Liver (tissue), 8 donors: ENCODE measurements at regions not wholly inside any gene's neighbourhood (a gene's known extent, or its start where the extent isn't known, plus 50 kb on each side); places are given as distances from the start of the nearest gene placed in this dataset.

Experiments used
- DNase-seq: peaks from one replicate; pipeline ENCODE4 v3.0.0-alpha.2; 2017; ENCODE audit warnings: low spot score
- H3K27ac ChIP-seq, 2 donors: one replicate each; pipeline ENCODE4 v1.7.0; 2013; ENCODE audit warnings: inconsistent platforms in 2 of 2, low read length in 2 of 2, control low read depth in 1 of 2, low read depth in 1 of 2, mild to moderate bottlenecking in 1 of 2
- H3K27me3 ChIP-seq, 4 donors: one replicate each; pipeline versions ENCODE4 v1.6.1 to v1.7.0; 2013; ENCODE audit warnings: low read length in 3 of 4, inconsistent platforms in 1 of 4, mild to moderate bottlenecking in 1 of 4, moderate library complexity in 1 of 4; ENCODE audit not compliant: control insufficient read depth in 4 of 4, insufficient read depth in 4 of 4
- H3K36me3 ChIP-seq, 4 donors: one replicate each; pipeline versions ENCODE4 v1.6.1 to v1.7.0; 2013; ENCODE audit warnings: low read length in 3 of 4, mild to moderate bottlenecking in 3 of 4, low read depth in 1 of 4, moderate library complexity in 1 of 4; ENCODE audit not compliant: control insufficient read depth in 4 of 4, insufficient read depth in 3 of 4
- H3K4me1 ChIP-seq, 4 donors: one replicate each; pipeline versions ENCODE4 v1.6.1 to v1.7.0; 2013; ENCODE audit warnings: low read length in 3 of 4, mild to moderate bottlenecking in 3 of 4, moderate library complexity in 1 of 4; ENCODE audit not compliant: control insufficient read depth in 4 of 4, insufficient read depth in 4 of 4
- H3K4me3 ChIP-seq, 3 donors: one replicate each; pipeline versions ENCODE4 v1.6.1 to v1.7.0; 2013; ENCODE audit warnings: low read length in 3 of 3, control low read depth in 1 of 3, low read depth in 1 of 3, mild to moderate bottlenecking in 1 of 3
- H3K9ac ChIP-seq, 2 donors: one replicate each; pipeline ENCODE4 v1.7.0; 2013; ENCODE audit warnings: low read length in 2 of 2, mild to moderate bottlenecking in 2 of 2, moderate library complexity in 2 of 2, control low read depth in 1 of 2, low read depth in 1 of 2
- H3K9me3 ChIP-seq, 4 donors: one replicate each; pipeline versions ENCODE4 v1.6.1 to v1.7.0; 2013; ENCODE audit warnings: low read length in 3 of 4; ENCODE audit not compliant: control insufficient read depth in 4 of 4
- EGR1 ChIP-seq, 2 donors: IDR thresholded peaks; 2 replicates each; pipeline ENCODE4 v1.6.1; 2016 to 2018; ENCODE audit warnings: antibody characterized with exemption in 2 of 2, low read depth in 2 of 2
- FOXA1 ChIP-seq: IDR thresholded peaks from 2 replicates; pipeline ENCODE4 v1.6.1; 2016; ENCODE audit warnings: antibody characterized with exemption
- FOXA2 ChIP-seq: IDR thresholded peaks from 2 replicates; pipeline ENCODE4 v1.6.1; 2016; ENCODE audit warnings: antibody characterized with exemption
- GABPA ChIP-seq, 2 donors: IDR thresholded peaks in 1 of 2; conservative IDR thresholded peaks in 1 of 2; 2 replicates each; pipeline ENCODE4 v1.6.1; 2016; ENCODE audit warnings: antibody characterized with exemption in 2 of 2, mild to moderate bottlenecking in 1 of 2, moderate library complexity in 1 of 2
- JUND ChIP-seq, 2 donors: IDR thresholded peaks; 2 replicates each; pipeline ENCODE4 v1.6.1; 2016; ENCODE audit warnings: antibody characterized with exemption in 2 of 2
- NR2F2 ChIP-seq: IDR thresholded peaks from 2 replicates; pipeline ENCODE4 v1.6.1; 2016; ENCODE audit warnings: antibody characterized with exemption
- RAD21 ChIP-seq, 2 donors: IDR thresholded peaks; 2 replicates each; pipeline ENCODE4 v1.6.1; 2016; ENCODE audit warnings: antibody characterized with exemption in 2 of 2, mild to moderate bottlenecking in 2 of 2
- RXRA ChIP-seq, 2 donors: IDR thresholded peaks; 2 replicates each; pipeline ENCODE4 v1.6.1; 2017 to 2018; ENCODE audit warnings: antibody characterized with exemption in 2 of 2, mild to moderate bottlenecking in 1 of 2
- SP1 ChIP-seq: IDR thresholded peaks from 2 replicates; pipeline ENCODE4 v1.6.1; 2018; ENCODE audit warnings: antibody characterized with exemption, mild to moderate bottlenecking
- TAF1 ChIP-seq: conservative IDR thresholded peaks from 2 replicates; pipeline ENCODE4 v1.6.1; 2016; ENCODE audit warnings: antibody characterized with exemption, mild to moderate bottlenecking
- YY1 ChIP-seq: IDR thresholded peaks from 2 replicates; pipeline ENCODE4 v1.6.1; 2016; ENCODE audit warnings: antibody characterized with exemption, mild to moderate bottlenecking
- WGBS: extraction: QIAGEN DNeasy Blood & Tissue Kit; methylation state at CpG from one replicate; pipeline ENCODE4 v1.1.7; 2013; 5-methylcytosine and 5-hydroxymethylcytosine counted together
- TF ChIP-seq, protein P1 (sequence below): IDR thresholded peaks from 2 replicates; pipeline ENCODE4 v1.6.1; 2016; ENCODE audit warnings: antibody characterized with exemption
- TF ChIP-seq, protein P2 (sequence below): IDR thresholded peaks from 2 replicates; pipeline ENCODE4 v1.6.1; 2016; ENCODE audit warnings: antibody characterized with exemption, mild to moderate bottlenecking
- TF ChIP-seq, protein P3 (sequence below): IDR thresholded peaks from 2 replicates; pipeline ENCODE4 v1.6.1; 2016; ENCODE audit warnings: antibody characterized with exemption
- TF ChIP-seq, protein P4 (sequence below): IDR thresholded peaks from 2 replicates; pipeline ENCODE4 v1.6.1; 2016; ENCODE audit warnings: antibody characterized with exemption
- TF ChIP-seq, protein P5 (sequence below): fragments of 150-350 bp; IDR thresholded peaks from 2 replicates; pipeline ENCODE4 v1.5.1; 2017; ENCODE audit warnings: improper control_type of control experiment, low read depth, low read length; ENCODE audit not compliant: missing input control
- donor health status: healthy.
- donor health status: healthy.
- donor health status: healthy.
- donor health status: healthy.
- donor health status: healthy.

DNA sequence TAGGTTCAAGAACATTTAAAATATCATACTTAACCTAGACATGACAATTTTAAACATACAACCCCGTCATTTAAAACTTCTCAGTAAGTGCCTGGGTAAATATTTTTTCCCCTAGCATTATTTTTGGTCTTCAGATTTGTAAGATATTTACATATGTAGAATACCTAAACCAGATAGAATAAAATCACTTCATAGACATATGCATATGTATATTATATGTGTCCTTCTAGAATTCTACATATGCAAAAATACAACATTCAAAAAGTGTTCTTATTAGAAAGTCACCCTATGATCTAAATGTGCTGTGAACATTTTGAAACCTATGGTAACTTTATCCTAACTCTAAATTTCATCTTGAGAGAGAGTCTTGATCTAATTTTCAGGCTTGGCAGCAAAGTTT lies 1467.0 kb upstream of the B3GALT2 start (continued):
- TF ChIP-seq GABPA (IDR thresholded peaks at IDR 0.05 in 1 of 2, conservative IDR thresholded peaks at IDR 0.05 in 1 of 2), result no peak
- TF ChIP-seq RXRA (IDR thresholded peaks at IDR 0.05), result no peak
- TF ChIP-seq YY1, result no peak
- TF ChIP-seq TAF1, result no peak
- TF ChIP-seq RAD21 (IDR thresholded peaks at IDR 0.05), result no peak
- no peak for TF ChIP-seq EGR1 (IDR thresholded peaks at IDR 0.05; ENCODE audit: low read depth in 2 of 2)
- TF ChIP-seq FOXA2, result no peak

DNA sequence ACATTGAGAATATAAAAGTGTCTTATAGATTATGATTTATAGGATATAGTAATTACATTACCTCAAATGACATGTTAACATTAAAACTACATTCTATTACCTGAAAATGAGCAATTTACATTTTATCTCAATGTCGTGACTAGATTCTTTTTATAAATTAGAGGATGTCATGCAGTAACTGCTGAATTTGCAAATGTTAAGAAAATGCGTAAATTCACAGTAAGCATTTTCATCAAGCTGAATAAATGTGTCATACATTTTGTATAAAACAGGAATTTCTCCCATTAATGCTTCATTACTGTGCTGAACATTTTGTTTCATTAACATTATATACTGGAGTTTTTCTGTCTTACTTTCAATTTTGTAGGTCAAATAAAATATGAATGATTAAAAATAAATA lies 1460.7 kb upstream of the B3GALT2 start:
- Histone ChIP-seq H3K27ac (no peak overlapping the region), H3K27me3 (no peaks in the 10 kb centered on the region), H3K9ac (no peak overlapping the region), H3K9me3 (no peaks in the 10 kb centered on the region), H3K4me3 (no peak overlapping the region), H3K36me3 (no peaks in the 10 kb centered on the region), H3K4me1 (no peaks in the 10 kb centered on the region)
- TF ChIP-seq, protein P1, sequence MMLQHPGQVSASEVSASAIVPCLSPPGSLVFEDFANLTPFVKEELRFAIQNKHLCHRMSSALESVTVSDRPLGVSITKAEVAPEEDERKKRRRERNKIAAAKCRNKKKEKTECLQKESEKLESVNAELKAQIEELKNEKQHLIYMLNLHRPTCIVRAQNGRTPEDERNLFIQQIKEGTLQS, result no peak
- TF ChIP-seq, protein P2, sequence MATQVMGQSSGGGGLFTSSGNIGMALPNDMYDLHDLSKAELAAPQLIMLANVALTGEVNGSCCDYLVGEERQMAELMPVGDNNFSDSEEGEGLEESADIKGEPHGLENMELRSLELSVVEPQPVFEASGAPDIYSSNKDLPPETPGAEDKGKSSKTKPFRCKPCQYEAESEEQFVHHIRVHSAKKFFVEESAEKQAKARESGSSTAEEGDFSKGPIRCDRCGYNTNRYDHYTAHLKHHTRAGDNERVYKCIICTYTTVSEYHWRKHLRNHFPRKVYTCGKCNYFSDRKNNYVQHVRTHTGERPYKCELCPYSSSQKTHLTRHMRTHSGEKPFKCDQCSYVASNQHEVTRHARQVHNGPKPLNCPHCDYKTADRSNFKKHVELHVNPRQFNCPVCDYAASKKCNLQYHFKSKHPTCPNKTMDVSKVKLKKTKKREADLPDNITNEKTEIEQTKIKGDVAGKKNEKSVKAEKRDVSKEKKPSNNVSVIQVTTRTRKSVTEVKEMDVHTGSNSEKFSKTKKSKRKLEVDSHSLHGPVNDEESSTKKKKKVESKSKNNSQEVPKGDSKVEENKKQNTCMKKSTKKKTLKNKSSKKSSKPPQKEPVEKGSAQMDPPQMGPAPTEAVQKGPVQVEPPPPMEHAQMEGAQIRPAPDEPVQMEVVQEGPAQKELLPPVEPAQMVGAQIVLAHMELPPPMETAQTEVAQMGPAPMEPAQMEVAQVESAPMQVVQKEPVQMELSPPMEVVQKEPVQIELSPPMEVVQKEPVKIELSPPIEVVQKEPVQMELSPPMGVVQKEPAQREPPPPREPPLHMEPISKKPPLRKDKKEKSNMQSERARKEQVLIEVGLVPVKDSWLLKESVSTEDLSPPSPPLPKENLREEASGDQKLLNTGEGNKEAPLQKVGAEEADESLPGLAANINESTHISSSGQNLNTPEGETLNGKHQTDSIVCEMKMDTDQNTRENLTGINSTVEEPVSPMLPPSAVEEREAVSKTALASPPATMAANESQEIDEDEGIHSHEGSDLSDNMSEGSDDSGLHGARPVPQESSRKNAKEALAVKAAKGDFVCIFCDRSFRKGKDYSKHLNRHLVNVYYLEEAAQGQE, result no peak
- TF ChIP-seq RXRA (IDR thresholded peaks at IDR 0.05) (no peak), SP1 (no peak), GABPA (IDR thresholded peaks at IDR 0.05 in 1 of 2, conservative IDR thresholded peaks at IDR 0.05 in 1 of 2) (no peak), FOXA1 (no peak), FOXA2 (no peak), NR2F2 (no peak), YY1 (no peak), EGR1 (IDR thresholded peaks at IDR 0.05; ENCODE audit: low read depth in 2 of 2) (no peak), JUND (IDR thresholded peaks at IDR 0.05) (no peak)
- TF ChIP-seq, protein P3, sequence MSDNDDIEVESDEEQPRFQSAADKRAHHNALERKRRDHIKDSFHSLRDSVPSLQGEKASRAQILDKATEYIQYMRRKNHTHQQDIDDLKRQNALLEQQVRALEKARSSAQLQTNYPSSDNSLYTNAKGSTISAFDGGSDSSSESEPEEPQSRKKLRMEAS, result no peak
- TF ChIP-seq, protein P4, sequence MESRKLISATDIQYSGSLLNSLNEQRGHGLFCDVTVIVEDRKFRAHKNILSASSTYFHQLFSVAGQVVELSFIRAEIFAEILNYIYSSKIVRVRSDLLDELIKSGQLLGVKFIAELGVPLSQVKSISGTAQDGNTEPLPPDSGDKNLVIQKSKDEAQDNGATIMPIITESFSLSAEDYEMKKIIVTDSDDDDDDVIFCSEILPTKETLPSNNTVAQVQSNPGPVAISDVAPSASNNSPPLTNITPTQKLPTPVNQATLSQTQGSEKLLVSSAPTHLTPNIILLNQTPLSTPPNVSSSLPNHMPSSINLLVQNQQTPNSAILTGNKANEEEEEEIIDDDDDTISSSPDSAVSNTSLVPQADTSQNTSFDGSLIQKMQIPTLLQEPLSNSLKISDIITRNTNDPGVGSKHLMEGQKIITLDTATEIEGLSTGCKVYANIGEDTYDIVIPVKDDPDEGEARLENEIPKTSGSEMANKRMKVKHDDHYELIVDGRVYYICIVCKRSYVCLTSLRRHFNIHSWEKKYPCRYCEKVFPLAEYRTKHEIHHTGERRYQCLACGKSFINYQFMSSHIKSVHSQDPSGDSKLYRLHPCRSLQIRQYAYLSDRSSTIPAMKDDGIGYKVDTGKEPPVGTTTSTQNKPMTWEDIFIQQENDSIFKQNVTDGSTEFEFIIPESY, result no peak
- WGBS, result 73% methylated on average over 2 of the region's 2 CpGs
- no peak for DNase-seq

DNA sequence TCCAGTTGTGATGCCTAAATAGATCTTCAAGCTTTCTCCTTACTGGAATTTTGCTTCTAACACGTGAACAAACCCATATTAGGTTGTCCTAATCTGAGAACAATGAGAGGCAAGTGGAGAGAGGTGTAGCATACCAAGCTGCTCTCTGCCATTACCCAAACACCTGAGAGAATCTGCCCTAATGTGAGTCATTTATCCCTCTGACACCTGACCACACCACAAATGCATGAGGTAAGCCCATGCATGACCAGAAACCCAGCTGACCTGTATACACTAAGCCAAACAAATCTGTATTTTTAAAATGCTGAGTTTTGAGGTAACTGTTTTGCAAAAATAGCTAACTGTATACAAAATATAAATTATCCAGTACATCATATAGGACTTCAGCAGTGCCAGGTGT lies 1458.1 kb upstream of the B3GALT2 start:
- Histone ChIP-seq H3K27ac (no peak overlapping the region), H3K9ac (no peak overlapping the region), H3K4me3 (no peak overlapping the region), H3K27me3 (no peaks in the 10 kb centered on the region), H3K9me3 (no peaks in the 10 kb centered on the region), H3K4me1 (no peaks in the 10 kb centered on the region), H3K36me3 (no peaks in the 10 kb centered on the region)
- WGBS, result 47% methylated on average over 1 of the region's 1 CpG
- no peak for DNase-seq
- TF ChIP-seq TAF1 (no peak), RAD21 (IDR thresholded peaks at IDR 0.05) (no peak), SP1 (no peak), NR2F2 (no peak), FOXA1 (no peak), FOXA2 (no peak), GABPA (IDR thresholded peaks at IDR 0.05 in 1 of 2, conservative IDR thresholded peaks at IDR 0.05 in 1 of 2) (no peak), EGR1 (IDR thresholded peaks at IDR 0.05; ENCODE audit: low read depth in 2 of 2) (no peak), RXRA (IDR thresholded peaks at IDR 0.05) (no peak), JUND (IDR thresholded peaks at IDR 0.05) (no peak)
- TF ChIP-seq, protein P4, result no peak
- TF ChIP-seq, protein P3, result no peak
- TF ChIP-seq, protein P5, sequence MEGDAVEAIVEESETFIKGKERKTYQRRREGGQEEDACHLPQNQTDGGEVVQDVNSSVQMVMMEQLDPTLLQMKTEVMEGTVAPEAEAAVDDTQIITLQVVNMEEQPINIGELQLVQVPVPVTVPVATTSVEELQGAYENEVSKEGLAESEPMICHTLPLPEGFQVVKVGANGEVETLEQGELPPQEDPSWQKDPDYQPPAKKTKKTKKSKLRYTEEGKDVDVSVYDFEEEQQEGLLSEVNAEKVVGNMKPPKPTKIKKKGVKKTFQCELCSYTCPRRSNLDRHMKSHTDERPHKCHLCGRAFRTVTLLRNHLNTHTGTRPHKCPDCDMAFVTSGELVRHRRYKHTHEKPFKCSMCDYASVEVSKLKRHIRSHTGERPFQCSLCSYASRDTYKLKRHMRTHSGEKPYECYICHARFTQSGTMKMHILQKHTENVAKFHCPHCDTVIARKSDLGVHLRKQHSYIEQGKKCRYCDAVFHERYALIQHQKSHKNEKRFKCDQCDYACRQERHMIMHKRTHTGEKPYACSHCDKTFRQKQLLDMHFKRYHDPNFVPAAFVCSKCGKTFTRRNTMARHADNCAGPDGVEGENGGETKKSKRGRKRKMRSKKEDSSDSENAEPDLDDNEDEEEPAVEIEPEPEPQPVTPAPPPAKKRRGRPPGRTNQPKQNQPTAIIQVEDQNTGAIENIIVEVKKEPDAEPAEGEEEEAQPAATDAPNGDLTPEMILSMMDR, result no peak
